Caco-2 (cell line): ENCODE measurements at regions not wholly inside any gene's neighbourhood (a gene's known extent, or its start where the extent isn't known, plus 50 kb on each side); places are given as distances from the start of the nearest gene placed in this dataset.

Source experiments
- BruUV-seq: library from RNA; stranded (reverse); fragments of 400-500 nt; replicated peaks from 2 replicates; lab custom pipeline; 2021; lab: Mats Ljungman, UMichigan
- CTCF ChIA-PET: fragments of 300-600 bp; sonication (Branson Sonifier 250); formaldehyde crosslinking; loops from one replicate; lab custom pipeline; 2022; ENCODE audit warnings: antibody characterized with exemption; lab: Charles Lee
- POLR2A ChIA-PET: fragments of 300-600 bp; sonication (Branson Sonifier 250); formaldehyde crosslinking; loops from one replicate; lab custom pipeline; 2022; ENCODE audit warnings: antibody characterized with exemption; lab: Charles Lee
- DNase-seq, 2 experiments: peaks; one replicate each; pipeline versions ENCODE4 v3.0.0 to v3.0.0-alpha.2; 2020 to 2022
- H3K27me3 ChIP-seq: replicated peaks from 2 replicates; pipeline ENCODE4 v1.6.0; 2011; ENCODE audit warnings: low read length; ENCODE audit not compliant: control insufficient read depth, insufficient read depth
- H3K36me3 ChIP-seq: 2 replicates; pipeline ENCODE4 v1.5.1; 2011; ENCODE audit warnings: low read length; ENCODE audit not compliant: control insufficient read depth, insufficient read depth
- H3K4me1 ChIP-seq: fragments of 250-450 bp; sonication (Bioruptor Pico); 2 replicates; pipeline ENCODE4 v1.5.1; 2020; ENCODE audit warnings: mild to moderate bottlenecking
- H3K4me3 ChIP-seq: 2 replicates; pipeline ENCODE4 v1.5.1; 2011; ENCODE audit warnings: low read depth, mild to moderate bottlenecking, control low read depth, low read length
- H3K9me3 ChIP-seq: fragments of 250-450 bp; sonication (Bioruptor Pico); 2 replicates; pipeline ENCODE4 v1.5.1; 2020; ENCODE audit warnings: mild to moderate bottlenecking, moderate library complexity
- H3K27ac Mint-ChIP-seq: one replicate; pipeline ENCODE4 v1.8.0; 2022; ENCODE audit warnings: mixed read lengths; ENCODE audit not compliant: unreplicated experiment
- H3K27me3 Mint-ChIP-seq: one replicate; pipeline ENCODE4 v1.8.0; 2022; ENCODE audit warnings: mixed read lengths; ENCODE audit not compliant: insufficient read depth, unreplicated experiment
- H3K36me3 Mint-ChIP-seq: one replicate; pipeline ENCODE4 v1.8.0; 2022; ENCODE audit warnings: mild to moderate bottlenecking, mixed read lengths; ENCODE audit not compliant: insufficient read depth, unreplicated experiment
- H3K4me1 Mint-ChIP-seq: one replicate; pipeline ENCODE4 v1.8.0; 2022; ENCODE audit warnings: low read depth, mixed read lengths; ENCODE audit not compliant: unreplicated experiment
- H3K4me3 Mint-ChIP-seq: one replicate; pipeline ENCODE4 v1.8.0; 2022; ENCODE audit warnings: mild to moderate bottlenecking, moderate library complexity, mixed read lengths; ENCODE audit not compliant: unreplicated experiment
- H3K9me3 Mint-ChIP-seq: one replicate; pipeline ENCODE4 v1.8.0; 2022; ENCODE audit warnings: mixed read lengths; ENCODE audit not compliant: unreplicated experiment
- intact Hi-C: fragments of 100-400 bp; cut with micrococcal nuclease; formaldehyde crosslinking; loops from one replicate; pipeline ENCODE4 v1.10.0; 2022; ENCODE audit not compliant: unreplicated experiment
- TF ChIP-seq, protein P1 (sequence below), 2 experiments: fragments of 200-600 bp in 1 of 2; IDR thresholded peaks; 1 replicate in 1 of 2; 2 replicates in 1 of 2; pipeline versions ENCODE4 v1.5.1 to v1.8.0; 2011 to 2022; ENCODE audit warnings: antibody characterized with exemption in 1 of 2, control low read depth in 1 of 2, inconsistent platforms in 1 of 2, low read depth in 1 of 2, low read length in 1 of 2, mild to moderate bottlenecking in 1 of 2, moderate library complexity in 1 of 2; ENCODE audit not compliant: insufficient read depth in 1 of 2, severe bottlenecking in 1 of 2, unreplicated experiment in 1 of 2

GRCh38 chr6:169904051-169904922 is 152.9 kb downstream of the ERMARD start:
- ChIA-PET POLR2A (no interaction called here), CTCF (no interaction called here)
- no peaks in the 10 kb centered on the region for H3K4me1 Mint-ChIP-seq
- H3K4me3 Mint-ChIP-seq, result no peak overlapping the region
- no peak for DNase-seq
- H3K27me3 Mint-ChIP-seq, result no peaks in the 10 kb centered on the region
- peaks cover 6% of the 10 kb centered on the region for H3K36me3 Mint-ChIP-seq
- Histone ChIP-seq H3K4me1 (no peaks in the 10 kb centered on the region), H3K4me3 (no peak overlapping the region), H3K9me3 (no peaks in the 10 kb centered on the region), H3K27me3 (no peaks in the 10 kb centered on the region), H3K36me3 (no peaks in the 10 kb centered on the region)
- H3K27ac Mint-ChIP-seq, result no peak overlapping the region
- TF ChIP-seq, protein P1, sequence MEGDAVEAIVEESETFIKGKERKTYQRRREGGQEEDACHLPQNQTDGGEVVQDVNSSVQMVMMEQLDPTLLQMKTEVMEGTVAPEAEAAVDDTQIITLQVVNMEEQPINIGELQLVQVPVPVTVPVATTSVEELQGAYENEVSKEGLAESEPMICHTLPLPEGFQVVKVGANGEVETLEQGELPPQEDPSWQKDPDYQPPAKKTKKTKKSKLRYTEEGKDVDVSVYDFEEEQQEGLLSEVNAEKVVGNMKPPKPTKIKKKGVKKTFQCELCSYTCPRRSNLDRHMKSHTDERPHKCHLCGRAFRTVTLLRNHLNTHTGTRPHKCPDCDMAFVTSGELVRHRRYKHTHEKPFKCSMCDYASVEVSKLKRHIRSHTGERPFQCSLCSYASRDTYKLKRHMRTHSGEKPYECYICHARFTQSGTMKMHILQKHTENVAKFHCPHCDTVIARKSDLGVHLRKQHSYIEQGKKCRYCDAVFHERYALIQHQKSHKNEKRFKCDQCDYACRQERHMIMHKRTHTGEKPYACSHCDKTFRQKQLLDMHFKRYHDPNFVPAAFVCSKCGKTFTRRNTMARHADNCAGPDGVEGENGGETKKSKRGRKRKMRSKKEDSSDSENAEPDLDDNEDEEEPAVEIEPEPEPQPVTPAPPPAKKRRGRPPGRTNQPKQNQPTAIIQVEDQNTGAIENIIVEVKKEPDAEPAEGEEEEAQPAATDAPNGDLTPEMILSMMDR (IDR thresholded peaks at IDR 0.05; ENCODE audit: insufficient read depth in 1 of 2, low read depth in 1 of 2, low read length in 1 of 2, severe bottlenecking in 1 of 2, unreplicated experiment in 1 of 2), result no peak
- H3K9me3 Mint-ChIP-seq, result no peaks in the 10 kb centered on the region
- no TSS peak for BruUV-seq
- intact Hi-C loops, result no loop called here

DNA sequence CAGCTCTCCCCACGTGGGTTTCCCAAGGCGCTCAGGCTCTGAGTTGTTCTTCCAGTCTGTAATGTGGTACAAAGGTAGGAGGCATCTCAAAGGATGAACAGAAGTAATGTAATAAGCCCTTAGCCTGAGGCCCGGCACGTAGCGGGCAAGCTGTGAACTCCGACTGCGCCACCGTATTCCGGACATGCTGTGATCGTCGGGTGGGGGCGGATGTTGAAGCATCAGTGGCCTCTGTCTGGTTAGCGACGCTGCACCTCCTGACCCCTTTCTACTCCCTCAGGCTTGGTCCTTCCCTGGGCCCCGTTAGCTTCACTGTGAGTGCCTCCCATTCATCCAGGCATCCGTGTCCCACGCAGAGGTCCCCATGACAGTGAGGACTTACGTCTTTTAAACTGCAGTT is 151.7 kb downstream of the ERMARD start:
- Histone ChIP-seq H3K27me3 (no peaks in the 10 kb centered on the region), H3K9me3 (no peaks in the 10 kb centered on the region), H3K4me1 (no peaks in the 10 kb centered on the region), H3K4me3 (no peak overlapping the region), H3K36me3 (no peaks in the 10 kb centered on the region)
- intact Hi-C loops, result no loop called here
- H3K36me3 Mint-ChIP-seq, result peaks cover 6% of the 10 kb centered on the region
- BruUV-seq, result no TSS peak
- H3K27ac Mint-ChIP-seq, result no peak overlapping the region
- H3K4me1 Mint-ChIP-seq, result no peaks in the 10 kb centered on the region
- no peaks in the 10 kb centered on the region for H3K27me3 Mint-ChIP-seq
- no peak for DNase-seq
- TF ChIP-seq, protein P1 (IDR thresholded peaks at IDR 0.05; ENCODE audit: insufficient read depth in 1 of 2, low read depth in 1 of 2, low read length in 1 of 2, severe bottlenecking in 1 of 2, unreplicated experiment in 1 of 2), result no peak
- POLR2A ChIA-PET, result no interaction called here
- no peak overlapping the region for H3K4me3 Mint-ChIP-seq
- CTCF ChIA-PET, result no interaction called here
- H3K9me3 Mint-ChIP-seq, result peaks cover 8% of the 10 kb centered on the region

DNA sequence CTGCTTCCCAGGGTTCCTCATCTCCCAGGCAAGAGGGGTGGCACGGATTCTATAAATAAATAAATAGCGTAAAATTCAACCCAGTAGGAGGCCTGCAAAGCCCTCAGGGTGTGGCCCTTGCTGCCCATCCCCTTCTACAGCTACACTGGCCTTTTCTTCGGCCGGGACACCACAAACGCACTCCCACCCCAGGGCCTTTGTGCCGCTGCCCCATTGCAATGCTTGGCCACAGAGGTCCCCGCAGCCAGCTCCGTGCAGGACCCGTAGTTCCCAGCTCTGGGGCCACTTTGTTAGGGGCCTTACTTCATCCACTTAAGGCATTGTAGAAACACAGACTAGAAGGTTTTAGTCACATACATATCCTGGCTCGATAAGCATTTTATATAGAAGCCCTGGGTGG is 151.2 kb downstream of the ERMARD start:
- no peak overlapping the region for H3K4me3 ChIP-seq
- TF ChIP-seq, protein P1 (IDR thresholded peaks at IDR 0.05; ENCODE audit: insufficient read depth in 1 of 2, low read depth in 1 of 2, low read length in 1 of 2, severe bottlenecking in 1 of 2, unreplicated experiment in 1 of 2), result no peak
- Mint-ChIP-seq H3K4me3 (no peak overlapping the region), H3K9me3 (peaks cover 10% of the 10 kb centered on the region), H3K4me1 (no peaks in the 10 kb centered on the region), H3K36me3 (peaks cover 6% of the 10 kb centered on the region), H3K27ac (no peak overlapping the region), H3K27me3 (no peaks in the 10 kb centered on the region)
- no peaks in the 10 kb centered on the region for H3K4me1 ChIP-seq
- no TSS peak for BruUV-seq
- H3K27me3 ChIP-seq, result no peaks in the 10 kb centered on the region
- ChIA-PET POLR2A (no interaction called here), CTCF (no interaction called here)
- H3K9me3 ChIP-seq, result no peaks in the 10 kb centered on the region
- intact Hi-C loops, result no loop called here
- H3K36me3 ChIP-seq, result no peaks in the 10 kb centered on the region
- DNase-seq, result no peak
